ENCODE measurements at regions not wholly inside any gene's neighbourhood (a gene's known extent, or its start where the extent isn't known, plus 50 kb on each side); places are given as distances from the start of the nearest gene placed in this dataset.
A peak's percentile ranks its signal among the peaks of the same experiment; 100 is the strongest.

- DNase-seq (ENCODE audit: low spot score) = no peak
These were observed 318.6 kb downstream of the PMP22 start for GRCh38 chr17:14946481-14946880.

GRCh38 chr17:14942526-14943190 is 322.5 kb downstream of the PMP22 start:
- DNase-seq (ENCODE audit: low spot score) = no peak

DNA sequence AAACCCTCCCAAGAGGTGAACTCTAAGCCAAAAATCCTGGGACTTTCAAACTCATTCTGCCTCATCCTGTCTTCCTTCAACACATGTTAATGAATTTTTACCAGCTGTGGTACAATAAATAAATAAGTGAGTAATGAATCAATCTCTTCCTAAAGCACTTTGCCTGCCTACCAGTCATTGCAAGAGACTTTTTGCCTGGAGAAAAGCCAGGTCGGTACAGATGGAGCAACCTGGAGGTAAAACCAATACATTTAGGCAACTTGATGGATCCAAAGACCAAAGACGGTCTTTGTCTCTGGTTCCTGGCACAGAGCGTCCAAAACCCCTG is 324.2 kb downstream of the PMP22 start:
- no peak for DNase-seq (ENCODE audit: low spot score)

- no peak for DNase-seq (ENCODE audit: low spot score)
These were observed 324.8 kb downstream of the PMP22 start for GRCh38 chr17:14940108-14940937.

DNA sequence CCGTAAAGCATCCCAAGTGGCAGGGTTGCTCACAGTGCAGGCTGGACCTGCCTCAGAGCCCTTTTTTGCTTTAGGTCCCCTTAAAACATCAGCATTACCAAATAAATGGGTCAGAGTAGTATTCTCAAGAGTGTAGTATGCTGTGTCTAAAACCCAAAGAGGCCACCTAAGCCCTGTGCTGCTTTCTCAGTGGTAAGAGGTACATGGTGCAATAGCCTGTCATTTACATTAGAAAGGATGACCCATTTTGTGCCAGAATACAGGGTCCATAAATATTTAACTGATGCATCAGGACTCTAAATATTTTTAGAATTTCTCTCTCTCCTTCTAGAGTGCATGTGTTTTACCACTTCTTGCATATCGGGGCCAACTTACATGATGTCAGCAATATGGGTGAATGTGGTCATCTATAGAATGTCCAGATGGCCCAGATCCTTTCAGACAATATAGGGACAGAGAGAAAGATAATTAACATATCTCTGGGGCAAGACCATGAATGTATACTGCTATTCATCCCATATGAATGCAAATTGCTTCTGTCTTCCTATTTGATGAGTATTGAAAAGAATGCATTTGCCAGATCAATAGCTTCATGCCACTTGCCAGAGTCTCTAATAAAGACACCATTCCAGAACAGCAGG is 329.2 kb downstream of the PMP22 start:
- no peak for DNase-seq (ENCODE audit: low spot score)

GRCh38 chr17:14935139-14935841 is 329.8 kb downstream of the PMP22 start:
- DNase-seq (ENCODE audit: low spot score) = no peak

GRCh38 chr17:14933676-14934075 is 331.4 kb downstream of the PMP22 start:
- DNase-seq (ENCODE audit: low spot score) = no peak

DNA sequence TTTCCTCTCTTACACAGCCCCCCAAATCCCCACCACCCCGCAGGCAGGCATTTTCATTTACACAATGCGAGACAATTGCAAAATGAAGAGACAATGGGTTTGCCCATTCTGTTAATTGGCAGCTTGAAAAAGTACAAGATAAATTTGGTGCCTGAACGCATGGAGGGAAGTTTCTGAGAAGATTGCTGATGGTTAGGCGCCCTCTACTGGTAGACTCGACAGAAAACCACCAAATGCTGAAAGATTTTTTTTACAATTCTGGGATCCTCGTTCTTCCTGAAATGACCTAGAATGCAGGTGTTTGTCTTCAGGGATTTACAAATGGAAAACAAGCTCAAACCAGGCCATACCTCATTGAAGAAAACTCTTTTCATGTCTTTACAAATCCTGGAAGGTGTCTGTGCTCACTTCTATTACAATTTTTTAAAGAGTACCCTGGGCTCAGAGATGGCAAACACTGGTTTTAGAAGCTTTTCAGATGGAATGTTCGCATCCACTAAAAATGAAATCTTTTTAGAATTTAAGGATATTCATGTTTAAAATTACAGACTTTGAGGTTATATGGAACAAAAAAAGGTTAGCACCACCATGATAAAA is 338.5 kb downstream of the PMP22 start:
- DNase-seq (ENCODE audit: low spot score) = peak; percentile 65

DNA sequence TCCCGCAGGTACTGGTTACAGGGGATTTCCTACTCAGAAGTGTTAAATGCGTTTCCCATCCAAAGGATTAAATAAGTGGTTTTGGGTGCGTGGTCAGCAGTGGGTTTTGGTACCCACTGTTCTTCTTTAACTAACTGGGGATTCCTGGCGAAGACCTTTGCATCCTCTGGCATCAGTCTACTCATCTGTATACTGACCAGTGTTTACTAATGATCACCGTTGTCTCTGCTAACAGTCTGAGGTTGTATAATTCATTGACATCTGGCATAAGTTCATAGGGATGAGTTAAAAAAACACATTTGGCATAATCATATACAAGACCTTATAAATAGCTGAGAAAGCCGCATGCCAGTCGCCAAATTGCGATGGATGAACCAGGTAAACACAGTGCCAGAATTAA is 339.1 kb downstream of the PMP22 start:
- no peak for DNase-seq (ENCODE audit: low spot score)

DNA sequence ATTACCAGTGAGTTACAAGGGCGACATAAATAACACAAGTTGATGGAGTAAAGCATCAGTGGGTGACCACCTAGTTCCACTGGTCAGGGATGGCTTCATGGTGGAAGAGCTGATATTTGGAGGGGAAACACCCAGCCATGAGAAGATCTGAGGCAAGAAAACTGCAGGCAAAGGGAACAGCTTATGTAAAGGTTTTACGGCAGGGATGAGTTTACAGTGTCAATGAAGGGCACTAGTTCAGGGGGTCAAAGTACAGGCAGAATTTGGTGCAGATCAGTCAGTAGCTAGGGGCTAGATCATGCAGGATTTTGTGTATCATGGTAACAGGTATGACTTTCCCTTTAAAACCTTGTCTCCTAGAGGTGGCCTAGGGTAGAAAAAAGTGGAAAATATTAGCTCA is 339.6 kb downstream of the PMP22 start:
- no peak for DNase-seq (ENCODE audit: low spot score)

DNA sequence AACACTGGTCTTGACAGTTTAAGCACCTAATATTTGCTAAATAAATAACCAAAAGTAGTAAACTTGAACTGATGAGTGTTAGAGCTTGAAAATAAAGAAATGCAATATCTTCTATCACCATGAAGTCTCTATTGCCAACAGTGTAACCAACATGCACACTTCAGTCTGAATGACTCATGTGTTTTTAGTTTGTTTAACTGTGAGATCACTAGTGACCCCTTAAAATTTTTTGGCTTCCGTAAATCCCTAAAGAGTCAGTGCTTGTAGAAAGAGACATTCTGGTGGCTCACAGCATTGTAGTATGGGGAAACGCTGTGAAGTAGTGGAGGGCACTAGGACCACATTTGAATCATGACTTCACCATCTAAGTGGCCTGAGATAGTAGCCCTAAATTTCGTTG is 341.1 kb downstream of the PMP22 start:
- DNase-seq (ENCODE audit: low spot score) = no peak

GRCh38 chr17:14922411-14922810 is 342.7 kb downstream of the PMP22 start:
- peak; percentile 45 for DNase-seq (ENCODE audit: low spot score)

- no peak for DNase-seq (ENCODE audit: low spot score)
These were observed 343.2 kb downstream of the PMP22 start for GRCh38 chr17:14921936-14922335.

DNA sequence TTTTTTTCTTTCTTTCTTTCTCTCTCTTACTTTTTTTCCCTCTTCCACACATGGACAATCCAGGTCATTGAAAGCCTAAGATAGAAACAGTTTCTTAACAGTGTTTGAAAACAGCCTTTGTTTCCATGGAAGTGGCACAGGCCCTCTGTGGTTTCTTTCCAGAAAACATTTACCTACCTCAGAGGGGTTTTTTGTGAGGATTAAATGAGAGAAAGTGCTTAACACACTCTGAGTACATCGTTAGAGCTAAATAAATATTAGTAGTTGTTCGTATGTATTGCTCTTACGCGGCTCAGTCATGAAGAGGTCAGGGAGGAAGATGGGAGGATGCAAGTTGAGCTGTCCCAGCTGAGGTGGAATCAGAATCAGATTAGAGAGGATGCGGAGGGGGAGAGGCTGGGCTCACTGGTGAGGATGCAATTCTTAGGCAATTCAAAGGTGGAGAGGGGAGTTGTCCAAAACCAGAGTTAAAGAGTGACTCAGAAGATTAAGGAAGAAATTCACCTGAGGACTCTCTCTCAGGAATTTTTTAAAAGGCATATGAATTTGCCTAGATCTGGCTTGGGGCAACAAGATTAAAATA is 345.4 kb downstream of the PMP22 start:
- no peak for DNase-seq (ENCODE audit: low spot score)

GRCh38 chr17:14919094-14919493 is 346.0 kb downstream of the PMP22 start:
- no peak for DNase-seq (ENCODE audit: low spot score)

DNA sequence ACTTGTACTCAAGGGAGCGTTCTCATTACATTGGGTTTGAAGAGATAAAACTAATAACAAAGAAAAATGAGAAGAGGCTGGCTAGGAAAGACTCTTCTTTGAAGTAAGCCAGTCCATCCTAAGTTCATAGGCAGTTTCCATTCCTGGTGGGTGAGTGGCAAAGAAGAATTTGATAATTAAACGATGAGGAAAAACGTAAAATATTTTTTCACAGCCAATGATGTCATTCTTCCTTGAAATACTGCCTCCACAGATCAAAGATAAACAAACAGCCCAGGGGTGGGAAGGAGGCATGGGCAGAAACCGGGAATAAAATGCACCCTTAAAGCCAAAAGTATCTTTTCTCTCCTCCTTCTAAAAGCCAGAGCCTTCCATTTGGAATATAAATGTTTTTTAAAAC is 346.6 kb downstream of the PMP22 start:
- no peak for DNase-seq (ENCODE audit: low spot score)

DNA sequence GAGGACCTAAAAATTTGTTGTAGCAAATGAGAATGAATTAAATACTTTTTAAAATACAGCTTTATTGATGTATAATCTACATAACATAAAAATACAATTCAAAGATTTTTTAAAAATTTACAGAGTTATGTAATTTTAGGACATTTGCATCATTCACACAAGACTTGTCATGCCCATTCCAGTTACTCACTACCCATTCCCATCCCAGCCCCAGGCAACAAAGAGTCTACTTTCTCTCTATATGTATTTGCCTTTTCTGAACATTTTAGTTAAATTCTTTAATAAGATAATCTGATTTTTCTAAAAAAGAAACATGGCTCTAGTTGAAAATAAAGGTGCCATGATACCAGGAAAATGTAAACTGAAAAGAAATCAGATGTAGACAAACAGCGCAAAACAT is 354.2 kb downstream of the PMP22 start:
- DNase-seq (ENCODE audit: low spot score) = no peak

DNA sequence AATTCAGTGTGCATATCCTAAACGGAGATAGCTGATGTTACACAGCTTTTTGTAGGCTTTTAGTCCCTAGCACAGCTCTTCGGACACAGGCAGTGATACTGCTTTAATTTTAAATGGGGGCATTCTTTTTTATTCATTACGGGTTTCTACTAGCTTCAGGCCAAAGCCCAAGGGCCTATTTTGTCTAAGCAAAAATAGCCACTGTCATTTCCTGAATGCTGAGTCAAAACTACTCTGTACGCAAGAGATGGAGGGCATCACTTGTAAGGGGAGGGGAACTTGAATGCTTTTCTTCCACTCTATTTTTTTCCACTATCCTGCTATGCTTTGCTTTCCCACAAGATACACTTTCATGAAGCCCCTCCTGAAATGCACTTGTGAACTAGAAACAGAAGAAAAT is 360.7 kb downstream of the PMP22 start:
- DNase-seq (ENCODE audit: low spot score) = no peak

DNA sequence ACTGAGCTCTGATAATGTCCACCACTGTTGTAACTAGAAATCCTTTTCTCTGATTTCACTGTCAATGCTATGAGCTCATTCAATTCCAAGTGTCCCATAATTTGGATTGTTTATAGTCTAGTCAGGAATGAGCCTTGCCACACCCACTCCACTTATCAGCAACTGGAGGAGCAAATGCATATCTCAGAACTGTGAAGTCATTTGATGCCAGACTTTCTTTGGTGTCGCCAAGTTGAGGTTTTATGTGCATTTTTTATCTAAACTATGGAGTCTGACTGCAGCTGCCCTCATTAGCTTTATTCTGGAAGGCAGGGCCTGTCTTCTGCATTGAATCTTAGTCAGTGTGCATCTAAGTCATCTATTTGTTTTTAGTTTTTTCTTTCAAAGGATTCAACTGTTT is 361.3 kb downstream of the PMP22 start:
- DNase-seq (ENCODE audit: low spot score) = no peak

DNA sequence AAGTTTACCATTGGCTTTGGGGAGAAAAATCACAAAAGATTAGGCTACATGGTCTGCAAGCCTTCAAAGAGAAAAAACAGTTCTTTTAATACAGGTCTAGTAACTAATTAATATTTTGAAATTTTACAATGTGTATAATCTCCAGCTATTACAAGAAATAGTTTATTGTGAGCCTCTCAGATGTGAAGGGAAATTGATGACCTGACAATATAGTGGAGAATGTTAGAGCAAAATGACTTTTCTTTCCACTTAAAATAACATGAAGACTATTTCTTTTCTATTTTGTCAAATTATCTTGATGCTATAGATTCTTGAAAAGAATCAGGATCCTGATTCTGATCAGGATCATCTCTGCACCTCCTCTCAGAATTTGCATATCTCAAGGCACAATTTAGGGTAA is 362.3 kb downstream of the PMP22 start:
- DNase-seq (ENCODE audit: low spot score) = no peak

DNA sequence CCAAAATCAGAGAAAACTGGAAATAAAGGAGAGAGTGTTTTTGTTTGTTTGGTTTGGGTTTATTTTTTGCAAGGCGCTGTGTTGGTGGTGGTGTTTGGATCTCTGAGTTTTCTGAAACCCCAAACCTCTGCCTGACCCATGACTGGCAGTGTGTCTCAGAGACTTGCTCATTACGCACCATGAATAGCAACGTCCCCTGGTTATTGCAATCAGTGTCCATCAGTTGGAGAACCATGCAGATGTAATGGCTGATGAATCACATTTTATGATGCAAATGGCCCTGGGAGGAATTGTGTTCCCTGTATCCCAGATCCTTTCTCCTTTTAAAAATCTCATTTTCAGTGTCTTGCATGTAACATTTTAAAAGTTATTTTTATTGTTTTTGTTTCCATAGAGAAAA is 362.8 kb downstream of the PMP22 start:
- no peak for DNase-seq (ENCODE audit: low spot score)

GRCh38 chr17:14901376-14901775 is 363.8 kb downstream of the PMP22 start:
- no peak for DNase-seq (ENCODE audit: low spot score)
